ENCODE measurements at regions not wholly inside any gene's neighbourhood (a gene's known extent, or its start where the extent isn't known, plus 50 kb on each side); places are given as distances from the start of the nearest gene placed in this dataset.
A peak's percentile ranks its signal among the peaks of the same experiment; 100 is the strongest.
"Not testable (repeated sequence)": the region's sequence is repeated elsewhere in the genome, so short reads cannot be mapped to it uniquely, and the experiment has no call there.

- intact Hi-C loops (cut with DNase I) = no loop called here
- DNase-seq = no peak
Observed at GRCh38 chr1:21385022-21385421, 54.9 kb upstream of the NBPF3 start.

GRCh38 chr1:21384620-21385019, 55.3 kb upstream of the NBPF3 start:
- DNase-seq = peak in 8 of 42 donors; percentile 14 to 41 (median 31)
- intact Hi-C loops (cut with DNase I) = no loop called here

DNA sequence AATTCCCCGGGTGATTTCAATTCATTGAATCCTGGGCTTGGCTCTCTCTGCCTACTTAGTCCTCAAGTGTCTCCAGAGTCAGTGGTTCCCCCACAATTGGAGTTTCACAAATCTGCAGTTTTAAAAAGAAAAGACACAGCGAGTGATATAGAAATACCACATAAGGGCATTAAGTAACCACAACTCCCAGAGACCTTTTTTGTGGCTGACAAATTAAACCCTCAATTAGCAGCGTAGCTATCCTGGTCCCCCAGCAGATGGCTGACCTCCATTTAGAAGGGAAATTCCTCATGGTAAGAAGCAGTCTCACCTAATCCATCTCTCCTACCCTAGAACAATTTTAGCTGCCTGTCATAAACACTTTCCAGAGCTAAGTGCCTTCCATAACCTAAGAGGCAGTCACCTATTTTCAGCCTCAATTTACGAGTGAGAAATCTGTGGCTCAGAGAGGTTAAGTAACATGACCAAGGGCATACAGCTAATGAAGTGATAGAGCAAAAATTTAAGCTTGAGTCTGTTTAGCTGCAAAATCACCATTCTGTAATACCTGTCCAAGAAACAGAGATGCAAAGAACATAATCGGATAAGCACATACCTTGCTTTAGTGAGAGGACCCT, 56.0 kb upstream of the NBPF3 start:
- intact Hi-C loops (cut with DNase I) = no loop called here
- no peak for DNase-seq

GRCh38 chr1:21381354-21381753, 58.6 kb upstream of the NBPF3 start:
- intact Hi-C loops (cut with DNase I) = no loop called here
- no peak for DNase-seq

GRCh38 chr1:21380147-21380546, 59.8 kb upstream of the NBPF3 start:
- DNase-seq; intact Hi-C loops (cut with DNase I): not testable (repeated sequence)

DNA sequence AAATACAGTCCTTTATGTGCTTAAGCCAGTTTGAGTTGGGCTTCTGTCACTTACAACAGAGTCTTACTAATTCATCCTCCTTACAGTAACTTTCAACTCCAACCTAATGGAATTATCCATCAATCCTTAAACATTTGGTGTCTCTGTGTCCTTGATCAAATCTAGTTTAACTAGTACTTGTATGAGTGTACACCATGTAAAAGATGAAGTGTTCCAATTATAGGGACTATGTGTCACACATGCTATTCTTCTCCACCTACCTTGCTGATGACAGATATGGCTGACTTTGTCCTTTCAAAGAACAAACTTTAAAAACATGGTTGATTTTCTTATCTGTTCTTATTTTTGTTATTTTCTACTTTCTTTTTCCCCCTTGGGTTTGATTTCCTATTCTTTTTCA, 60.4 kb upstream of the NBPF3 start:
- intact Hi-C loops (cut with DNase I) = no loop called here
- DNase-seq = no peak

DNA sequence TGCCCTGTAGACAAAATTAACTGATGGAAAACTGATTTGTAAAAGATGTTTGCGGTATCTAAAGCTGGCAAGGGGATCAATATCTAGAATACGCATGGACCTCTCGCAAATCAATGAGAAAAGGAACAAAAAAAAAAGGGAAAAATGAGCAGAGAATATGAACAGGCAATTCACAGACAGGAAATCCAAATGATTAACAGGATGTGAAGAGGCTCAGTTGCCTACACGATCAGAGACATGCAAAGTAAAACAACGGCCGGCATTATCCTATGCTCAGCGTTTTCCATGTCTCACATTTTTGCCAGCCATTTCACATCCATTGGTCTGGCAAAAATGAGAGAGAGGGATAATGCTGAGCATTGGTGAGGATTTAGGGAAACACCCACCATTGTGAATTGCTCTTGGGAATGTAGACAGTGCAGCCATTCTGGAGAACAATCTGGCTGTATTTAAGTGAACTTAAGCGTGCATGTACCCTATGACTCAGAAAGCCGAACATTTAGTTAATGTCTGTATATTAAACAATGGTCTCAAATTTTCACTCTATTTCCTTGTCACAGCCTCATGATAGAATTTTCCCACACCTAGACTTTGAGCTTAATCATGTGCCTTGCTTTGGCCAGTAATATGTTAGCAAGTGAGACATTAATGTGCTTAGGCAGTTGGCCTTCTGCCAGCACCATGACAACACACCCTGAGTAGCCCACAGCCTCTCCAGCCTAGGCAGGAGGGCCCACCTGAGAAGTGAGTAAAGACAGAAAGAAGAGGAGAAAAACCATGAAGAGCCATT, 61.0 kb upstream of the NBPF3 start:
- no peak for DNase-seq
- intact Hi-C loops (cut with DNase I) = no loop called here

DNA sequence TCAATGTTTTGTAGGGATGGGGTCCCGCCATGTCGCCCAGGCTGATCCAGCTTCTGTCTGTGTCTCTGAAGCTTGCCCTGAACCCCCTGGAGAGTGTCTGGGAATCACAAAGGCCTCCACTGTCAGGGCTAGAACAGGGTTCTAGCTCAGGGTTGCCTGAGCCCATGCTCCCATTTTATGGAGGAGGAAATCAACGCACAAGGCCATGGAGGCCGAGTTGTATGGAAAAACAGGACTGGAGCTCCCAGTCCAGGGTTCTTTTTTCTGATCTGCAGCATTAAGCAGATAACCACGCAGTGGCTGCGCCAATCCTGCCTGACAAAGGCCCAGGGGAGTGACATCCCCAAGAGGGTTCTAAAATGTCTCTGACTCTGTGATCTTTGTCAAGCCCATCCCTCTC, 67.6 kb upstream of the NBPF3 start:
- no peak for DNase-seq
- intact Hi-C loops (cut with DNase I) = no loop called here

- intact Hi-C loops (cut with DNase I) = loop anchor here (2.0 to 5.0 kb wide), 2 partner anchors 115 to 138 kb away; no protein-coding TSS in a partner anchor
- no peak for DNase-seq
Observed at GRCh38 chr1:21369905-21370304, 70.0 kb upstream of the NBPF3 start.

- intact Hi-C loops (cut with DNase I) = loop anchor here (2.0 to 5.0 kb wide), 2 partner anchors 114 to 136 kb away; no protein-coding TSS in a partner anchor
- DNase-seq = peak; percentile 66 to 94 (median 85)
Observed at GRCh38 chr1:21368515-21369289, 71.2 kb upstream of the NBPF3 start.

DNA sequence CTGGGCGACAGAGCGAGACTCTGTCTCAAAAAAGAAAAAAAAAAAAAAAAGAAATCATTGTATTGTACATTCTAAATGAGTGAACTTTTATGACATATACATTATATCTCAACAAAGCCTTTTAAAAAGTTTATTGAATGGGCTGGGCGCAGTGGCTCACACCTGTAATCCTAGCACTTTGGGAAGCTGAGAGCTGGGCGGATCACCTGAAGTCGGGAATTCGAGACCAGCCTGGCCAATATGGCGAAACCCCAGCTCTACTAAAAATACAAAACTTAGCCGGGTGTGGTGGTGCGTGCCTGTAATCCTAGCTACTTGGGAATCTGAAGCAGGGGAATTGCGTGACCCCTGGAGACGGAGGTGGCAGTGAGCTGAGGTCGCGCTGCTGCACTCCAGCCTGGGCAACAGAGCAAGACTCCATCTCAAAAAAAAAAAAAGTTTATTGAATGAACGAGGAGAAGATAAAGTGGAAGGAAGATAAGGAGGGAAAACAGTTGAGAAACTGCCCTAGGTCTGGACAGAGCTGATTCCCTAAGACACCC, 71.9 kb upstream of the NBPF3 start:
- not testable (repeated sequence) for DNase-seq
- intact Hi-C loops (cut with DNase I) = loop anchor here (2.0 to 5.0 kb wide), 2 partner anchors 113 to 136 kb away; no protein-coding TSS in a partner anchor

GRCh38 chr1:21366288-21366687, 73.6 kb upstream of the NBPF3 start:
- intact Hi-C loops (cut with DNase I) = loop anchor here (5.0 kb wide), 1 partner anchor 134 kb away; no protein-coding TSS in a partner anchor
- no peak for DNase-seq

GRCh38 chr1:21365036-21365435, 74.8 kb upstream of the ECE1 start:
- intact Hi-C loops (cut with DNase I) = loop anchor here (5.0 kb wide), 1 partner anchor 133 kb away; no protein-coding TSS in a partner anchor
- DNase-seq = no peak

DNA sequence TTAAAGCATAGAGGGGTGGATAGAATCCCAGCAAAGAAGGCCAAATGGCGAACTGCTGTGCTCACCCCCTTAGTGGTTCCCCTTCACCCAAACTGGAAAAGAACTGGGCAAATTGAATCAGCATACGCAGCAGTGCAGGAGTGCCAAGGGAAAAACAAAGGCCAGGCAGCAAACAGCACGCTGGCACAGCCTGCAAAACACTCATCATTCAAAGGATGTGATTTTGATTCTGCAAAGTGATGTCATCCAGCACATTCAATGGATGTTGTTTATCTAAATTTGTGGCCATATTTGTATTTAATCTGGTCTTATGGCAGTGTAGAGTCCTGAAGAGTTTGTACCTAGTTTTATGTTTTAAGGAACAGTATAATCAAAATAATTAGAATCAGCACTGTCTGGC, 71.8 kb upstream of the ECE1 start:
- intact Hi-C loops (cut with DNase I) = no loop called here
- DNase-seq = peak in 34 of 42 donors; percentile 34 to 88 (median 64)

DNA sequence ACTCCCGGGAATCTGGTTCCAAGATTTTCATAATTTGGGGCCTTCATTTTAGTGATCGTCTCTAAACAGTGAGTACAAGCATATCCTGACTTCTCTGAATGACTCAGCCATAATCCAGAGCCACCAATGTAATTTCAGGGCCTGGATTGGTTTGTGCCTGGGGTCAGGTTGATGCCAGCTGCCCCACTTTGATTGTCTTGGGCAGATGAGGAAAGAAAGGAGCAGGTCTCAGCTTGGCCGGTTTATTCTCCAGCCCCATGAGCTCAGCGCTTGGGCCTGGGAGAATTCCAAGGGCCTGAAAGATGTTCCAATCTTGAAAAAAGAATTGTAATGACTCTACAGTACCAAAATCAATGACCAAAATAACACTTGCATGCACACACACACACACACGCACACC, 71.2 kb upstream of the ECE1 start:
- peak in 9 of 42 donors; percentile 21 to 79 (median 42) for DNase-seq
- intact Hi-C loops (cut with DNase I) = no loop called here

DNA sequence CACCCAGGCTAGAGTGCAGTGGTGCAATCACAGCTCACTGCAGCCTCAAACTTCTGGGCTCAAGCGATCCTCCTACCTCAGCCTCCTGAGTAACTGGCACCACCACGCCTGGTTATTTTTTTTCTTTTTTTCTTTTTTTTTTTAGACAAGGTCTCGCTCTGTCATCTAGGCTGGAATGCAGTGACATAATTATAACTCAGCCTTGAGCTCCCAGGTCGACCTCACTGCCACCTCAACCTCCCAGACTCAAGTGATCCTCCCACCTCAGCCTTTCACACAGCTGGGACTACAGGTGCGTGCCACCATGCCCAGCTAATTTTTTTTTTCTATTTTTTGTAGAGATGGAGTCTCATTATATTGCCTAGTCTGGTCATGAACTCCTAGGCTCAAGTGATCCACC, 66.9 kb upstream of the ECE1 start:
- DNase-seq = no peak
- intact Hi-C loops (cut with DNase I) = no loop called here

- no peak for DNase-seq
- intact Hi-C loops (cut with DNase I) = no loop called here
Observed at GRCh38 chr1:21355956-21356355, 65.7 kb upstream of the ECE1 start.

- no peak for DNase-seq
- intact Hi-C loops (cut with DNase I) = no loop called here
Observed at GRCh38 chr1:21352586-21352985, 62.3 kb upstream of the ECE1 start.

DNA sequence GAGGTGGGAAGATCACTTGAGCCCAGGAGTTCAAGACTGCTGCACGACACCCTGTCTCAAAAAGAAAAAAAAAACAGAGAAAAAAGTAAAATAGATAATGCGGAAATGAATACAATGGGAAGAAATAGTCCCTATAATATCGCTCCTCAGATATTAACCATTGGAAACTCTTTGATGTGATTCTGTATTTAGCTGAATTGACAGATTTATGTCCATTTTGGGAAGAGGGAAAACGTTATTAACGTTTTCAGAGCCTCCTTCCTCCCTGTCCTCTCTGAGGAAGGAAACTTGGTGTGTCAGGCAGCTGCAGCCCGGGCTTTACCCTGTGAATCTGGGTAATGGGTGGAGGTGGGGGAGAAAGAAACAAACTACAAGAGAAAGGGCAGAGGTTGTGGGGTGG, 61.6 kb upstream of the ECE1 start:
- intact Hi-C loops (cut with DNase I) = no loop called here
- DNase-seq = no peak

Data from head of caudate nucleus (tissue), 42 donors.